ENCODE measurements at regions not wholly inside any gene's neighbourhood (a gene's known extent, or its start where the extent isn't known, plus 50 kb on each side); places are given as distances from the start of the nearest gene placed in this dataset.

- intact Hi-C loops (cut with micrococcal nuclease): loop anchor here (10.0 kb wide), 1 partner anchor 57 kb away; no protein-coding TSS in a partner anchor
- H3K4me1 Mint-ChIP-seq (ENCODE audit: low read depth): no peaks in the 10 kb centered on the region
Measured at GRCh38 chr18:30378097-30378496, 664.4 kb downstream of the DSC3 start.

DNA sequence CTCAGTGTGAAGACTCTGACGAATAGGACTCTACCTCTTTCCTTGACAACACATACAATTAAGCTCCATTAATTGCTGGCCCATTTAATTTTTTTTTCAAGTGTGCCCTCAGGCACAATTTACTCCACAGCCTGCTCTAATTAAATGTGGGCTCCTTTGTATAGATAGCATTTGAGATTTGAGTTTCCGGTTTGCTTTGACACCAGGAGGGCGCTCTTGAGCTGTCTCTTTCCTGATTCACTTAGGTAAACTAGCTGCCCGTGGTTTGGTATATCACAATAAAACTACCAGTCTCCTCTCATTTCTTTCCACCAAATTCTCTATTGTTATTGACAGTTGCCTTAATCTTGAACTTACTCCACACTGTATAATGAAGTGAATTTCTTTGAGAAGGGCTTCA lies 666.0 kb downstream of the DSC3 start:
- Mint-ChIP-seq H3K36me3 (ENCODE audit: low read depth) (no peaks in the 10 kb centered on the region), H3K9me3 (peaks cover 13% of the 10 kb centered on the region), H3K4me3 (no peak overlapping the region), H3K27ac (no peak overlapping the region), H3K27me3 (ENCODE audit: low read depth) (no peaks in the 10 kb centered on the region), H3K4me1 (ENCODE audit: low read depth) (no peaks in the 10 kb centered on the region)
- CTCF ChIA-PET: no interaction called here
- intact Hi-C loops (cut with micrococcal nuclease): loop anchor here (10.0 kb wide), 1 partner anchor 58 kb away; no protein-coding TSS in a partner anchor
- DNase-seq: no peak

More at GRCh38 chr18:30378097-30378496, 664.4 kb downstream of the DSC3 start:
- CTCF ChIA-PET: no interaction called here
- H3K4me3 Mint-ChIP-seq: no peak overlapping the region
- no peaks in the 10 kb centered on the region for H3K36me3 Mint-ChIP-seq (ENCODE audit: low read depth)
- DNase-seq: no peak
- H3K27ac Mint-ChIP-seq: no peak overlapping the region
- no peaks in the 10 kb centered on the region for H3K27me3 Mint-ChIP-seq (ENCODE audit: low read depth)
- peaks cover 13% of the 10 kb centered on the region for H3K9me3 Mint-ChIP-seq

GRCh38 chr18:30361864-30362540 lies 680.5 kb downstream of the DSC3 start:
- H3K9me3 Mint-ChIP-seq: peaks cover 2% of the 10 kb centered on the region
- no peak for DNase-seq
- no peaks in the 10 kb centered on the region for H3K27me3 Mint-ChIP-seq (ENCODE audit: low read depth)
- H3K4me3 Mint-ChIP-seq: no peak overlapping the region
- peak overlapping the region; percentile 2 for H3K27ac Mint-ChIP-seq
- no peaks in the 10 kb centered on the region for H3K36me3 Mint-ChIP-seq (ENCODE audit: low read depth)
- intact Hi-C loops (cut with micrococcal nuclease): no loop called here
- CTCF ChIA-PET: no interaction called here
- H3K4me1 Mint-ChIP-seq (ENCODE audit: low read depth): no peaks in the 10 kb centered on the region

GRCh38 chr18:30359521-30359920 lies 683.0 kb downstream of the DSC3 start:
- no peaks in the 10 kb centered on the region for H3K4me1 Mint-ChIP-seq (ENCODE audit: low read depth)

DNA sequence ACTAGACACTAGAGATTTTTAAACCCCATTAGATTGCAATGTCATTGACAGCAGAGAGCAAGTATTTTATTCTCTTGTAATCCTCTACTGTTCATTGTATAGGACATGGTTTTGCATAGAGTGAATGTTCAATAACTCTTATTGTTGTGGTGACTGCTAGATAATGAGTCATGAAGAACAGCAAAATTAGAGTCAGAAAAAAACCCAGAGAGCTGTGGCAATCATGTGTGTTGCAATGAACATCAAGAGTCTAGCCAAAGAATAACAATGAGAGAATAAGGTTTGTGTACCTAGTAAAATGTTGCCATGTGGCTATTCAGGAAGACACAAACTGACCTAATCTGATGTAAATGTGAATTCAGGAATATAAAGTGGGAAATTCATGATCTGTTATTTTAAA lies 684.0 kb downstream of the DSC3 start:
- no peak for DNase-seq
- CTCF ChIA-PET: interaction anchor here (1.1 kb wide), 1 partner anchor 12 kb away, joined by 5 read pairs; no protein-coding TSS in a partner anchor
- H3K4me1 Mint-ChIP-seq (ENCODE audit: low read depth): no peaks in the 10 kb centered on the region
- H3K9me3 Mint-ChIP-seq: peaks cover 3% of the 10 kb centered on the region
- no peaks in the 10 kb centered on the region for H3K27me3 Mint-ChIP-seq (ENCODE audit: low read depth)
- H3K4me3 Mint-ChIP-seq: no peak overlapping the region
- H3K27ac Mint-ChIP-seq: no peak overlapping the region
- H3K36me3 Mint-ChIP-seq (ENCODE audit: low read depth): no peaks in the 10 kb centered on the region
- intact Hi-C loops (cut with micrococcal nuclease): no loop called here

More at GRCh38 chr18:30359521-30359920, 683.0 kb downstream of the DSC3 start:
- no peak overlapping the region for H3K27ac Mint-ChIP-seq
- no peaks in the 10 kb centered on the region for H3K36me3 Mint-ChIP-seq (ENCODE audit: low read depth)
- DNase-seq: no peak
- H3K9me3 Mint-ChIP-seq: peaks cover 3% of the 10 kb centered on the region
- intact Hi-C loops (cut with micrococcal nuclease): no loop called here
- no peak overlapping the region for H3K4me3 Mint-ChIP-seq
- H3K27me3 Mint-ChIP-seq (ENCODE audit: low read depth): no peaks in the 10 kb centered on the region
- CTCF ChIA-PET: no interaction called here

DNA sequence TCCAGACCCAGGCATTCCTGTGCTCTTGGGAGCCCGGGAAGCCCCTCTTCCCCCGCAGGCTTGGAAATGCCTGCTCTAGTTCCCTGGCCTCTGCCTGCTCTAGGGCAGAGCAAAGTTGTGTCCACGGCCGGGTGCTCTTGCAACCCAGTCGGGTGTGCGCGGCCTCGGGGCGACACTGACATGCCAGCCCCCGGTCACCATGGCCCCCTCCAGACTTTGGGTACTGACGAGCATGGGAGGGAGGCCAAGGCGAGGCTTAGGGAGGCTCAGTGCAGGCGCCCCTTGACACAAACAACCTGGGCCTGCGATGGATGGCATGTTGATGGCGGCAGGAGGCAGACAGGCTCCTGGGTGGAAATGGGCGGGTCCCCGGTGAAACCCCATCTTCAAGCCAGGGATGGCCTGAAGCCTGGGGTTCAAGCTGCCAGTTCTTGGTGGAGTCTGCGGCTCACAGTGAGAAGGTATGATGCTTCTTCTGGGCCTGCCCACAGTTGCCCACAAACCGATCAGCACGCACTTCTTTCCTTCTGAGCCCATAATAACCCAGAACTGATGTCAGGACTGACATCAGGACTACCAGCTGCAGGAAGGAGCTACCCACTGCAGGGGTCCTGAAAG lies 689.9 kb downstream of the DSC3 start:
- CTCF ChIA-PET: no interaction called here
- Mint-ChIP-seq H3K27ac (no peak overlapping the region), H3K9me3 (peaks cover 12% of the 10 kb centered on the region), H3K4me3 (no peak overlapping the region), H3K4me1 (ENCODE audit: low read depth) (no peaks in the 10 kb centered on the region), H3K27me3 (ENCODE audit: low read depth) (no peaks in the 10 kb centered on the region), H3K36me3 (ENCODE audit: low read depth) (no peaks in the 10 kb centered on the region)
- intact Hi-C loops (cut with micrococcal nuclease): no loop called here
- DNase-seq: no peak

DNA sequence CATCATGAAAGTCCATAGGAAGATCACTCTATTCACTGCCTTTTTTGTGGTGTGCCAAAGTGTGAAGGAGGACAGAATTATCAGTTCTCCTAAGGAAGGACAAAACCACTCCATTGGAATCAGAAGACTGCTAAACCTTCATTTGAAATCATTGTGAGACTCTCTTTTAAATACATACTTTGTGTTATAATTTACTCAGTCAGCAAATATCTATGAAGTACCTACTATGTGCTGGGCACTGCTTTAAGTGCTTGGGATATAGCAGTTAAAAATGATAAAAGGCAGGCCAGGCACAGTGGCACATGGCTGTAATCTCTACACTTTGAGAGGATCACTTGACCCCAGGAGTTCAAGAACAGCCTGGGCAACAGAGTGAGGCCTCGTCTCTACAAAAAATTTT lies 692.3 kb downstream of the DSC3 start:
- Mint-ChIP-seq H3K27me3 (ENCODE audit: low read depth) (no peaks in the 10 kb centered on the region), H3K9me3 (peaks cover 13% of the 10 kb centered on the region), H3K4me3 (no peak overlapping the region), H3K36me3 (ENCODE audit: low read depth) (no peaks in the 10 kb centered on the region), H3K4me1 (ENCODE audit: low read depth) (no peaks in the 10 kb centered on the region), H3K27ac (no peak overlapping the region)
- CTCF ChIA-PET: no interaction called here
- no peak for DNase-seq
- intact Hi-C loops (cut with micrococcal nuclease): no loop called here

- Mint-ChIP-seq H3K4me3 (no peak overlapping the region), H3K27me3 (ENCODE audit: low read depth) (no peaks in the 10 kb centered on the region), H3K4me1 (ENCODE audit: low read depth) (no peaks in the 10 kb centered on the region), H3K36me3 (ENCODE audit: low read depth) (no peaks in the 10 kb centered on the region), H3K9me3 (peaks cover 3% of the 10 kb centered on the region), H3K27ac (no peak overlapping the region)
- CTCF ChIA-PET: no interaction called here
- no peak for DNase-seq
- intact Hi-C loops (cut with micrococcal nuclease): no loop called here
Measured at GRCh38 chr18:30343090-30343489, 699.5 kb downstream of the DSC3 start.

GRCh38 chr18:30342675-30343074 lies 699.9 kb downstream of the DSC3 start:
- H3K27ac Mint-ChIP-seq: no peak overlapping the region
- intact Hi-C loops (cut with micrococcal nuclease): no loop called here
- peaks cover 1% of the 10 kb centered on the region for H3K9me3 Mint-ChIP-seq
- CTCF ChIA-PET: no interaction called here
- H3K27me3 Mint-ChIP-seq (ENCODE audit: low read depth): no peaks in the 10 kb centered on the region
- no peak overlapping the region for H3K4me3 Mint-ChIP-seq
- DNase-seq: no peak
- H3K36me3 Mint-ChIP-seq (ENCODE audit: low read depth): no peaks in the 10 kb centered on the region
- no peaks in the 10 kb centered on the region for H3K4me1 Mint-ChIP-seq (ENCODE audit: low read depth)

DNA sequence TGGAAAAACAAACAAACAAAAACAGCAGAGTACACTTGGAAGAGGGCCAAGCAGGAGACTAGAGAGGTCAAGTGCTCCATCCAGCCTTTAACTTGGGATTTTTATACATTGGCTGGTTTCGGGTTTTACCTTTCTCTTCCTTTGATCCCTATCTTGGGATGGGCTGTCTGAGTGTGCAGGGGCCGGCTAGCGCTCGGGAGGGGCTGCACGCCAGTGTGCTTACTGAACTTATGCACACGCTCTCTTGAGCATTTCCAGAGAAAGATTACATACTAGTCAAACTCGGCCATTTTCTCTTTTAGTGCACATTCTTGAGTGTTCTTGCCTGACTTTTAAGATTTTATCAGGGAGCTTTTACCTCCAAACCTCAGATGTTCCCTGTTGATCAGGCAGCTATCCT lies 707.8 kb downstream of the DSC3 start:
- H3K4me1 Mint-ChIP-seq (ENCODE audit: low read depth): no peaks in the 10 kb centered on the region
- intact Hi-C loops (cut with micrococcal nuclease): no loop called here

GRCh38 chr18:30333310-30333709 lies 709.2 kb downstream of the DSC3 start:
- Mint-ChIP-seq H3K36me3 (ENCODE audit: low read depth) (no peaks in the 10 kb centered on the region), H3K27ac (no peak overlapping the region), H3K4me3 (no peak overlapping the region), H3K9me3 (peaks cover 9% of the 10 kb centered on the region), H3K27me3 (ENCODE audit: low read depth) (no peaks in the 10 kb centered on the region), H3K4me1 (ENCODE audit: low read depth) (no peaks in the 10 kb centered on the region)
- intact Hi-C loops (cut with micrococcal nuclease): no loop called here
- CTCF ChIA-PET: no interaction called here
- DNase-seq: no peak

More for the DNA sequence above, 707.8 kb downstream of the DSC3 start:
- no peaks in the 10 kb centered on the region for H3K27me3 Mint-ChIP-seq (ENCODE audit: low read depth)
- DNase-seq: no peak
- H3K36me3 Mint-ChIP-seq (ENCODE audit: low read depth): no peaks in the 10 kb centered on the region
- H3K9me3 Mint-ChIP-seq: peaks cover 8% of the 10 kb centered on the region
- H3K27ac Mint-ChIP-seq: no peak overlapping the region
- H3K4me3 Mint-ChIP-seq: no peak overlapping the region
- CTCF ChIA-PET: no interaction called here

GRCh38 chr18:30328839-30329238 lies 713.7 kb downstream of the DSC3 start:
- intact Hi-C loops (cut with micrococcal nuclease): no loop called here
- no peaks in the 10 kb centered on the region for H3K36me3 Mint-ChIP-seq (ENCODE audit: low read depth)
- peaks cover 15% of the 10 kb centered on the region for H3K9me3 Mint-ChIP-seq
- no peak overlapping the region for H3K27ac Mint-ChIP-seq
- no peaks in the 10 kb centered on the region for H3K4me1 Mint-ChIP-seq (ENCODE audit: low read depth)
- H3K4me3 Mint-ChIP-seq: no peak overlapping the region
- CTCF ChIA-PET: no interaction called here
- no peak for DNase-seq
- no peaks in the 10 kb centered on the region for H3K27me3 Mint-ChIP-seq (ENCODE audit: low read depth)

DNA sequence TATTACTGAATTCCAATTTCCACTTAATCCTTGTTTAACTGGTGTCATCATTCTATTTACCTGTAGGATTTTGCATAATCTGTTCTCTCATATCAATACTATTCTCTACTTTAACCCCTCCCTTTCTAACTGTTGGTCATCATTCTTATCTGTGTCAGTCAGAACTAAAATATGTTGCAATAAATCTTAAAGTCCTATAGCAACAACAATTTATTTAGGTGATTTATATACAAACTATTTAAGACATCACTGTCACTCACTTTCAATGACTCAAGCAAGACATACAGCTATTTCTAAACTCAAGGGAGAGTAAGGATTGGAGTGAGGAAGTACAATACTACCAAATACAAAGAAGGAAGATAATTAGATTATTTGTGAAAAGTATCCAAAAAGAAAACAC lies 740.4 kb downstream of the DSC3 start:
- no peak for DNase-seq
- CTCF ChIA-PET: interaction anchor here (0.7 kb wide), 1 partner anchor 9 kb away, joined by 3 read pairs; no protein-coding TSS in a partner anchor
- no peak overlapping the region for H3K27ac Mint-ChIP-seq

More for the DNA sequence above, 740.4 kb downstream of the DSC3 start:
- H3K4me3 Mint-ChIP-seq: no peak overlapping the region
- no peaks in the 10 kb centered on the region for H3K27me3 Mint-ChIP-seq (ENCODE audit: low read depth)
- intact Hi-C loops (cut with micrococcal nuclease): no loop called here
- H3K4me1 Mint-ChIP-seq (ENCODE audit: low read depth): no peaks in the 10 kb centered on the region
- peaks cover 6% of the 10 kb centered on the region for H3K9me3 Mint-ChIP-seq
- no peaks in the 10 kb centered on the region for H3K36me3 Mint-ChIP-seq (ENCODE audit: low read depth)

Data from activated naive CD4-positive, alpha-beta T cell treated with anti-CD3 and anti-CD28 coated beads for 36 hours (primary cell).